Ishikawa (cell line): ENCODE measurements at regions not wholly inside any gene's neighbourhood (a gene's known extent, or its start where the extent isn't known, plus 50 kb on each side); places are given as distances from the start of the nearest gene placed in this dataset.

Experiments
- MAX ChIP-seq: IDR thresholded peaks from 2 replicates; pipeline ENCODE4 v1.6.1; 2012
- RAD21 ChIP-seq: IDR thresholded peaks from 2 replicates; pipeline ENCODE4 v1.6.1; 2012; ENCODE audit warnings: low read depth
- TAF1 ChIP-seq: IDR thresholded peaks from 2 replicates; pipeline ENCODE4 v1.6.1; 2012; ENCODE audit warnings: low read depth, mild to moderate bottlenecking
- TCF12 ChIP-seq: IDR thresholded peaks from 2 replicates; pipeline ENCODE4 v1.6.1; 2012; ENCODE audit warnings: low read depth
- YY1 ChIP-seq: IDR thresholded peaks from 2 replicates; pipeline ENCODE4 v1.6.1; 2012; ENCODE audit warnings: low read depth

GRCh38 chr2:39511219-39511604 is 74.1 kb upstream of the MAP4K3 start:
- TF ChIP-seq YY1: no peak
- TF ChIP-seq MAX: no peak
- no peak for TF ChIP-seq TAF1
- no peak for TF ChIP-seq TCF12
- no peak for TF ChIP-seq RAD21
